ENCODE measurements at regions not wholly inside any gene's neighbourhood (a gene's known extent, or its start where the extent isn't known, plus 50 kb on each side); places are given as distances from the start of the nearest gene placed in this dataset.

GRCh38 chr6:44535967-44536366 is 148.5 kb downstream of the CDC5L start:
- H3K9me3 Mint-ChIP-seq (ENCODE audit: unreplicated experiment): no peaks in the 10 kb centered on the region

GRCh38 chr6:44537306-44538049 is 150.0 kb downstream of the CDC5L start:
- H3K36me3 Mint-ChIP-seq (ENCODE audit: insufficient read depth, unreplicated experiment): no peaks in the 10 kb centered on the region
- TF ChIP-seq CTCF (IDR thresholded peaks at IDR 0.05; ENCODE audit: insufficient read depth in 1 of 2, low read depth in 1 of 2, low read length in 1 of 2, severe bottlenecking in 1 of 2, unreplicated experiment in 1 of 2): no peak
- H3K4me3 Mint-ChIP-seq (ENCODE audit: unreplicated experiment): no peak overlapping the region
- H3K4me1 Mint-ChIP-seq (ENCODE audit: low read depth, unreplicated experiment): no peaks in the 10 kb centered on the region
- Histone ChIP-seq H3K27me3 (replicated peaks; ENCODE audit: control insufficient read depth, insufficient read depth, low read length) (peaks cover 1% of the 10 kb centered on the region; the same call in 1 of the 2 replicates), H3K9me3 (no peaks in the 10 kb centered on the region), H3K4me3 (ENCODE audit: low read depth, low read length) (no peak overlapping the region), H3K4me1 (no peaks in the 10 kb centered on the region), H3K36me3 (ENCODE audit: control insufficient read depth, insufficient read depth, low read length) (no peaks in the 10 kb centered on the region)
- peaks cover 14% of the 10 kb centered on the region for H3K27me3 Mint-ChIP-seq (ENCODE audit: insufficient read depth, unreplicated experiment)
- no peak for DNase-seq
- H3K9me3 Mint-ChIP-seq (ENCODE audit: unreplicated experiment): no peaks in the 10 kb centered on the region
- CTCF ChIA-PET: no interaction called here
- POLR2A ChIA-PET: no interaction called here
- intact Hi-C loops (cut with micrococcal nuclease; ENCODE audit: unreplicated experiment): no loop called here
- H3K27ac Mint-ChIP-seq (ENCODE audit: unreplicated experiment): no peak overlapping the region
- no TSS peak for BruUV-seq (replicated peaks)

More at GRCh38 chr6:44535967-44536366, 148.5 kb downstream of the CDC5L start:
- TF ChIP-seq CTCF (IDR thresholded peaks at IDR 0.05; ENCODE audit: insufficient read depth in 1 of 2, low read depth in 1 of 2, low read length in 1 of 2, severe bottlenecking in 1 of 2, unreplicated experiment in 1 of 2): no peak
- POLR2A ChIA-PET: no interaction called here
- H3K4me1 ChIP-seq: no peaks in the 10 kb centered on the region
- intact Hi-C loops (cut with micrococcal nuclease; ENCODE audit: unreplicated experiment): no loop called here
- Mint-ChIP-seq H3K27me3 (ENCODE audit: insufficient read depth, unreplicated experiment) (peaks cover 12% of the 10 kb centered on the region), H3K36me3 (ENCODE audit: insufficient read depth, unreplicated experiment) (no peaks in the 10 kb centered on the region), H3K4me1 (ENCODE audit: low read depth, unreplicated experiment) (no peaks in the 10 kb centered on the region), H3K27ac (ENCODE audit: unreplicated experiment) (no peak overlapping the region), H3K4me3 (ENCODE audit: unreplicated experiment) (no peak overlapping the region)
- no peak for DNase-seq
- BruUV-seq (replicated peaks): no TSS peak
- H3K9me3 ChIP-seq: no peaks in the 10 kb centered on the region
- H3K4me3 ChIP-seq (ENCODE audit: low read depth, low read length): no peak overlapping the region
- no peaks in the 10 kb centered on the region for H3K36me3 ChIP-seq (ENCODE audit: control insufficient read depth, insufficient read depth, low read length)
- CTCF ChIA-PET: interaction anchor here (0.6 kb wide), 1 partner anchor 1155 kb away, joined by 3 read pairs; no protein-coding TSS in a partner anchor
- H3K27me3 ChIP-seq (replicated peaks; ENCODE audit: control insufficient read depth, insufficient read depth, low read length): peaks cover 1% of the 10 kb centered on the region; the same call in 1 of the 2 replicates

- H3K27me3 Mint-ChIP-seq (ENCODE audit: insufficient read depth, unreplicated experiment): peaks cover 20% of the 10 kb centered on the region
- H3K27me3 ChIP-seq (replicated peaks; ENCODE audit: control insufficient read depth, insufficient read depth, low read length): peaks cover 1% of the 10 kb centered on the region; the same call in 1 of the 2 replicates
- no peaks in the 10 kb centered on the region for H3K36me3 Mint-ChIP-seq (ENCODE audit: insufficient read depth, unreplicated experiment)
- no peaks in the 10 kb centered on the region for H3K9me3 ChIP-seq
- no TSS peak for BruUV-seq (replicated peaks)
- no peak overlapping the region for H3K4me3 Mint-ChIP-seq (ENCODE audit: unreplicated experiment)
- no peak overlapping the region for H3K4me3 ChIP-seq (ENCODE audit: low read depth, low read length)
- TF ChIP-seq CTCF (IDR thresholded peaks at IDR 0.05; ENCODE audit: insufficient read depth in 1 of 2, low read depth in 1 of 2, low read length in 1 of 2, severe bottlenecking in 1 of 2, unreplicated experiment in 1 of 2): no peak
- no peak for DNase-seq
- no peaks in the 10 kb centered on the region for H3K9me3 Mint-ChIP-seq (ENCODE audit: unreplicated experiment)
- ChIA-PET CTCF (no interaction called here), POLR2A (no interaction called here)
- H3K4me1 Mint-ChIP-seq (ENCODE audit: low read depth, unreplicated experiment): no peaks in the 10 kb centered on the region
- H3K27ac Mint-ChIP-seq (ENCODE audit: unreplicated experiment): no peak overlapping the region
- intact Hi-C loops (cut with micrococcal nuclease; ENCODE audit: unreplicated experiment): no loop called here
- no peaks in the 10 kb centered on the region for H3K4me1 ChIP-seq
- H3K36me3 ChIP-seq (ENCODE audit: control insufficient read depth, insufficient read depth, low read length): no peaks in the 10 kb centered on the region
Measured at GRCh38 chr6:44538131-44538806, 150.8 kb downstream of the CDC5L start.
